Tibial artery (tissue), 4 donors: ENCODE measurements at regions not wholly inside any gene's neighbourhood (a gene's known extent, or its start where the extent isn't known, plus 50 kb on each side); places are given as distances from the start of the nearest gene placed in this dataset.

ENCODE experiments used
- DNase-seq, 2 donors: peaks; one replicate each; pipeline ENCODE4 v3.0.0-alpha.2; 2019
- H3K27ac ChIP-seq, 2 donors: fragments of 200-600 bp; sonication (generic) in 1 of 2; 1 replicate in 1 of 2; 2 replicates in 1 of 2; pipeline ENCODE4 v1.5.1; 2018 to 2019; ENCODE audit warnings: mild to moderate bottlenecking in 1 of 2
- H3K27me3 ChIP-seq, 2 donors: fragments of 200-600 bp; sonication (generic) in 1 of 2; one replicate each; pipeline versions ENCODE4 v1.5.1 to v1.6.0; 2016 to 2019
- H3K36me3 ChIP-seq, 3 donors: fragments of 200-600 bp; sonication (generic) in 2 of 3; one replicate each; pipeline ENCODE4 v1.5.1; 2016 to 2019; ENCODE audit warnings: mild to moderate bottlenecking in 2 of 3
- H3K4me1 ChIP-seq, 4 donors: fragments of 200-600 bp; sonication (generic) in 2 of 4; 1 replicate in 3 of 4; 2 replicates in 1 of 4; pipeline ENCODE4 v1.5.1; 2016 to 2019
- H3K4me3 ChIP-seq, 2 donors: fragments of 200-600 bp; sonication (generic) in 1 of 2; 1 replicate in 1 of 2; 2 replicates in 1 of 2; pipeline ENCODE4 v1.5.1; 2018 to 2019; ENCODE audit warnings: mild to moderate bottlenecking in 2 of 2
- H3K9me3 ChIP-seq, 3 donors: fragments of 200-600 bp; sonication (generic) in 1 of 3; one replicate each; pipeline ENCODE4 v1.5.1; 2016 to 2019
- intact Hi-C: fragments of 100-400 bp; cut with DNase I; formaldehyde crosslinking; loops from one replicate; pipeline ENCODE4 v1.15.0; 2023; ENCODE audit warnings: low total_unique reads
- TF ChIP-seq, protein P1 (sequence below), 2 experiments: fragments of 200-600 bp in 1 of 2; fragments of 450-650 bp in 1 of 2; IDR thresholded peaks; one replicate each; pipeline ENCODE4 v1.5.1; 2017 to 2019; ENCODE audit warnings: antibody characterized with exemption in 2 of 2, mild to moderate bottlenecking in 1 of 2, moderate library complexity in 1 of 2

DNA sequence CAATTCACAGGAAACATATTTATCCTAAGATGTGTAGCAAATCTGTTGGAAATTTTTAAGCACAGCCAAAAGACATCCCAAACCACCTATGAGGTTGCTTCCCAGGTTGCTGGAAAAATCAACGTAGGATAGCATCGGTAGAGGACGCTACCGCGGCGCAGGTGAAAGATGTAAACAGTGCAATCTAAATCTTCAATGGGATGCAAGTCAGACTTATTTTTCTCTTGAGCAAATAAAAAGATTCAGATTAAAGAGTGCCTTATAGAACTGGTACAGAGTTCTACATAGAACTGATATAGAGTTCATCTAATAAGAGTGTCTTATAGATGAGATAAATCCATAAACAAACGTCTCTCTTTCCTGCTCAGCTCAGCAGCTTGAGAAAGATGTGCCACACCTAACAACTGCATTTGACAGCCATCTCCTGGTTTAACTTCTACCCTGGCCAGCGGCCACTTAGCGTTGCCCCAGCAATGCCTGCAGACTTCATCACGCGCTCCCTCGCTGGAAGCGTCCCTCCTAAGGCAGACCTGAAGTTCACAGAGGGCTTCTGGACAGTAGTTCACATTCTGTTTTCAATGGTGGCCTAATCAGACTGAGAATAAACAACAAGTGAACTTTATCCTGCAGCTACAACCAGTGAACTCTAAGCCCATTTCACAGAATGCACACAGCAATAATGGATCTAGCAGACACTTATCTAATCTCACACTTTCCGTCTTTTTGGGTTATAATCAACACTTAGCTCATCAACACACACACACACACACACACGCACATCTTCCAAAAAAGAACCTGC, 164.5 kb downstream of the TOMM20 start:
- Histone ChIP-seq H3K9me3 (no peaks in the 10 kb centered on the region), H3K4me1 (peaks cover 0 to 52% (median 43%) of the 10 kb centered on the region in 4 donors), H3K4me3 (no peak overlapping the region), H3K27ac (peak overlapping the region; percentile 63 to 77), H3K27me3 (no peaks in the 10 kb centered on the region), H3K36me3 (no peaks in the 10 kb centered on the region)
- TF ChIP-seq, protein P1, sequence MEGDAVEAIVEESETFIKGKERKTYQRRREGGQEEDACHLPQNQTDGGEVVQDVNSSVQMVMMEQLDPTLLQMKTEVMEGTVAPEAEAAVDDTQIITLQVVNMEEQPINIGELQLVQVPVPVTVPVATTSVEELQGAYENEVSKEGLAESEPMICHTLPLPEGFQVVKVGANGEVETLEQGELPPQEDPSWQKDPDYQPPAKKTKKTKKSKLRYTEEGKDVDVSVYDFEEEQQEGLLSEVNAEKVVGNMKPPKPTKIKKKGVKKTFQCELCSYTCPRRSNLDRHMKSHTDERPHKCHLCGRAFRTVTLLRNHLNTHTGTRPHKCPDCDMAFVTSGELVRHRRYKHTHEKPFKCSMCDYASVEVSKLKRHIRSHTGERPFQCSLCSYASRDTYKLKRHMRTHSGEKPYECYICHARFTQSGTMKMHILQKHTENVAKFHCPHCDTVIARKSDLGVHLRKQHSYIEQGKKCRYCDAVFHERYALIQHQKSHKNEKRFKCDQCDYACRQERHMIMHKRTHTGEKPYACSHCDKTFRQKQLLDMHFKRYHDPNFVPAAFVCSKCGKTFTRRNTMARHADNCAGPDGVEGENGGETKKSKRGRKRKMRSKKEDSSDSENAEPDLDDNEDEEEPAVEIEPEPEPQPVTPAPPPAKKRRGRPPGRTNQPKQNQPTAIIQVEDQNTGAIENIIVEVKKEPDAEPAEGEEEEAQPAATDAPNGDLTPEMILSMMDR (IDR thresholded peaks at IDR 0.05): no peak
- intact Hi-C loops: no loop called here
- DNase-seq: no peak

DNA sequence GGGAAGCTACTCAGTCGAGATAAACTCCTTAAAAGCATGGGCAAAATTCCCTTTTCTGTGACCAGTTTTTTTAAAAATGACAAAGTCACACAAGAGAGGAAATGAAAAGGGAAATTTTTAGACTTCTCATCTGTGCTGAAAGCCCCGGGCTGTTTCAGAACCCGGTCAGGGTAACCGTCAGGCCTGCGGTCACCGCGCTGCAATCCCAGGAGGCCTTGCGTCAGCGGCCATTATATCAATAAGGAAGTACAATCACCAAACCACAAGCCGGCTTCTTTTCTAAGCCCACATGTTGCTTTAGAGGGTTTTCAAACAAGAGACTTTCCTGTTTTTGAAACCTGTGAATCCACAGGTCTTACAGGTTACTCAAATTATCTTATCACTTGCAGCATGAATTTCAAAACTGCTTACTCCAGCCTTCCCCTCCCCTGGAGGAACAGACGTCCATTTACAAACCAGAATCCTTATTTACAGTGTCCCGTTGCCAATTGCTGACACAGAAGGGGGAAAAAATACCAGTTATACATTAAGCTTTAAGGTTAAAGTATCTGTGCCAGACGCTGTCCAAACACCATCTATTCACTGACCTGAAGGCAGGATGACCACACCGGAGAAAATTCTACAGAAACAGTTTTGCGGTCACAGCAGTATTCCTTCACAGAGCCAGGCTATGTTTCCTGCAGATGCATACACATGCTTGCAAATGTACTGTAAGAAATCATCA, 165.3 kb downstream of the TOMM20 start:
- TF ChIP-seq, protein P1 (IDR thresholded peaks at IDR 0.05): no peak
- Histone ChIP-seq H3K36me3 (no peaks in the 10 kb centered on the region), H3K27ac (peak overlapping the region; percentile 63 to 77), H3K4me1 (peaks cover 0 to 45% (median 39%) of the 10 kb centered on the region in 4 donors), H3K4me3 (no peak overlapping the region), H3K27me3 (no peaks in the 10 kb centered on the region), H3K9me3 (no peaks in the 10 kb centered on the region)
- peak; percentile 85 to 89 for DNase-seq
- intact Hi-C loops: no loop called here

DNA sequence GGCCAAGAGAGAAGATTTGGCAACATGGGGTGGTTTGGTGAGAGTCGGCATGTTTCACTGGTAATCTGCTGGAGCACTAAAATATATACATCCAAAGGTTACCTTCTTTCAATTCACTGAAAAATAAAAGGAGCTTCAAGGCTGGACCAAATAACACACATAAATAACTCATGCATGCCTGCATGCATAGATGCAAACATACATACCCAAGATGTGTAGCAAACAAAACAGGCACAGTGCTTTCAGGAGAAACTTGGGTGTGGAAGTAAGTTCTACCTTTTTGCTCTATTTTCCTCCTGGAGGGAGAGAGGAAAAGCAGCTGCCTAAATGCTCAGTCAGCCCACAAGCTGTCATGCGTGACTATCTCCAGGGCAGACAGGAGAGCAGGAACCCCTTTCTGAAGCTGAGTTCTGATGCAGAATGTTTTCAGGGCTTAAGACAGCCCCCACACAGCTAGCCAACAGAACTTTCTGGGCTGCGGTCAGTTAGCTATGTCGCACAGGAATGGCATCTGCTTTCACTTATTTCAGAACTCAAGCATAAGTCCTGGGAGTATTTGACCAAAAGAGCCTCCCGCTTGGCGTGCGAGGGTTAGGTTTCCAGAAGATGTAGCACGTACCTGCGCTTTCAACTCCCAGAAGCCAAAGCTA, 166.2 kb downstream of the TOMM20 start:
- peak overlapping the region in 1 of 2 donors; percentile 19 for H3K4me3 ChIP-seq
- H3K27me3 ChIP-seq: no peaks in the 10 kb centered on the region
- peak overlapping the region; percentile 63 to 77 for H3K27ac ChIP-seq
- intact Hi-C loops: no loop called here
- no peaks in the 10 kb centered on the region for H3K36me3 ChIP-seq
- no peaks in the 10 kb centered on the region for H3K9me3 ChIP-seq
- TF ChIP-seq, protein P1 (IDR thresholded peaks at IDR 0.05): no peak
- DNase-seq: peak; percentile 60 to 81
- peaks cover 0 to 53% (median 48%) of the 10 kb centered on the region in 4 donors for H3K4me1 ChIP-seq

DNA sequence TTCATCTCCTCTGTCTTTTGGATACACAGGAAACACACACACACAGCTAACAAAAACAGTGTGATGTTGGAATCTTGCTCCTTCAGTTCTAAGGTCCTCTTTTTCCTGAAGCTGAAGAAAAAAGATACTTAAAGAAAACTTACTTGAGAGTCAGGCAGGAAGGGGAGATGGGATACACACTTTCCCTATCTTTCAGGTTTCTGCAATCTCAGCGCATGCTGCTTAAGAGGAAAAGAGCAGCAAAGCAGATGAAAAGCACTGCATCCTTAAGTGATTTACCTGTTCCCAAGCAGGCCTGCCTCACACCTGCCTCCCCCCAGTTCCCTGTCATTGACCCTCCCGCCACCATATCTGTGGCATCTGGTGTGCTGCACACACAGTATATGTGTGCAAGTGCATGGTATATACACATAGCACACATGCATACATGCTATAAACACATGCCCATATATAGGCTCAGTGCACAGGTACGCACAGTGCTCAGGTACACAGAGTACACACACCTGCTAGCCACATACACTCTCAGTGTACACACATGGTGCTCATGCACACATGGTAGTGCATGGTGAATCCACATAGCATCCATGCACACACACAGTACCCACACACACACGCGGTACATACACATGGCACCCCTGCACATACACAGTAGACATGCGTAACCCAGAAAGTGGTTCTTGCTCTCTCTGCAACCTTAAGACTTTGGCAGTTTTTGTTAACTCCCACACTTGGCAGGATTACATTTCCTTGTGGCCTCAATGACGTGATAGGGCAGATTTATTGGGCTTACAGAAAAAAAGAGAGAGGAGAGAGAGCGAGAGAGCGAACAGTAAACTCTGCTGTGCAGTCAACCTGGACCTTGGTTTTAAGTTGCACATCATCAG, 166.9 kb downstream of the TOMM20 start:
- intact Hi-C loops: no loop called here
- no peaks in the 10 kb centered on the region for H3K27me3 ChIP-seq
- H3K9me3 ChIP-seq: no peaks in the 10 kb centered on the region
- H3K4me1 ChIP-seq: peaks cover 0 to 60% (median 54%) of the 10 kb centered on the region in 4 donors
- no peaks in the 10 kb centered on the region for H3K36me3 ChIP-seq
- no peak overlapping the region for H3K4me3 ChIP-seq
- peak in 1 of 2 donors; percentile 65 for DNase-seq
- TF ChIP-seq, protein P1 (IDR thresholded peaks at IDR 0.05): no peak
- H3K27ac ChIP-seq: peak overlapping the region; percentile 63 to 77
